ENCODE measurements at regions not wholly inside any gene's neighbourhood (a gene's known extent, or its start where the extent isn't known, plus 50 kb on each side); places are given as distances from the start of the nearest gene placed in this dataset.
"Not testable (repeated sequence)": the region's sequence is repeated elsewhere in the genome, so short reads cannot be mapped to it uniquely, and the experiment has no call there.

DNA sequence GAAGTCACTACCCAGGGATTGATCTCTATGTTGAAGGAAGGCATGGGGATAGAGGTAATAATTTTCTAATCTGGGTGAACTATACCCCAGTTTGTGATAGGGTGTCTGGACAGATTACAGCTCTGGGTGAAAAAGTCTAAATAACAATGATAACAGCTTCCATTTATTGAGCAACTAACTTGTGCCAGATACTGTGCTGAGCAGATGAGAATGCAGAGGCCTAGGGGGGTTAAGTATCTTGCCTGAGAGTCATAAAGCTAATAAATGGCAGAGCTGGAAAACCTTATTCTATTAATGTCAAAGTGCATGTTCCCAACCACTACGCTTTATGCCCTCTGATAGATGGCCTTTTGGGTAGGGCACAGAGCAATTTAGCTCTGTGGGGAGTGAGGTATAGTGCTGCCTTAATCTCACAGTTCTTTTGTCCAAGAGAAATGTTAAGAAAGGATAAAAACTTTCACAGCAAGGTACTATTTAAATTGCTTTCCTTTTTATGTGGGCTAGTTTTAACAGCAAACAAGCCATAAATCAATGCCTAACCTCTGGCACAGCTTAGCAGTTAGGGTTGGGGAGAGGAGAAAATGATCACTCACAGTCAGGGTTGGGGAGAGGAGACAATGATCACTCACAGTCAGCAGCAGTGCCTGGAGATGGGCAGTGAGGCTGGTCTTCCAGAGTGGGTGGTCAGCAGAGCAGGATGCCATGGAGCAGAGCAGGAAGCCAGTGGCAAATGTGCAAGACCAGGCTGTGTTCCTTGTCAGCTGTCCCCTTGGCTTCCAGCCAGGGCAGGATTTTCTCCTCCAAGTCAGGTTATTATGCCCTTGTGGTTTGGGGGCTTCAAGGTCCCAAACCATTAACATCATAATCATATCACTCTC lies 187.0 kb downstream of the CARTPT start:
- peak; percentile 57 for DNase-seq (ENCODE audit: low read depth, low spot score)

DNA sequence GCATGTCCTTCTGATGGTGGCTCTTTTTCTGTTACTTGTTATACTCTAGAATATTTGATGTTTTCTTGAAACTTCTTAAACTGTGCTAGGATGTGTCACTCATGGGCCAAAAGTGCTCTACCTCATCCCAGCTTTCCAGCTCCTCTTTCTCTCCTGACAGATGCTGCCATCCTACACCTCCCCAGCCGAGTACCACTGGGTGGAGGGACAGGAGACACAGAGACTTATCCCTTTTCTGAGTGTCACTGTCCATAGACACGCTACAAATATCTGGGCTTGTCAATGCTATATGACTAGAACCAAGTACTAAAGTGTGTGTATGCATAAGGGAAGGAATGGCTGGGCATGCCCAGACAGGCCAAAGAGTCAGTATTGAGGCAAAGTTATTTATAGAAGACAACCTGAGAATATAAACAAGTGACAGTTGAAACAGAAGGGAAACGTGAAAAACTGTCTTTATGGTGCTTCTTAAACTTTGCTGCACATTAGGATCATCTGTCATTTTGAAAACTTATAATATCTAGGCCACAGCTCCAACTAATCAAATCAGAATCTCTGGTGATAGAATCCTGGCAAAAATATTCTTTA lies 188.0 kb downstream of the CARTPT start:
- DNase-seq (ENCODE audit: low read depth, low spot score), result no peak

DNA sequence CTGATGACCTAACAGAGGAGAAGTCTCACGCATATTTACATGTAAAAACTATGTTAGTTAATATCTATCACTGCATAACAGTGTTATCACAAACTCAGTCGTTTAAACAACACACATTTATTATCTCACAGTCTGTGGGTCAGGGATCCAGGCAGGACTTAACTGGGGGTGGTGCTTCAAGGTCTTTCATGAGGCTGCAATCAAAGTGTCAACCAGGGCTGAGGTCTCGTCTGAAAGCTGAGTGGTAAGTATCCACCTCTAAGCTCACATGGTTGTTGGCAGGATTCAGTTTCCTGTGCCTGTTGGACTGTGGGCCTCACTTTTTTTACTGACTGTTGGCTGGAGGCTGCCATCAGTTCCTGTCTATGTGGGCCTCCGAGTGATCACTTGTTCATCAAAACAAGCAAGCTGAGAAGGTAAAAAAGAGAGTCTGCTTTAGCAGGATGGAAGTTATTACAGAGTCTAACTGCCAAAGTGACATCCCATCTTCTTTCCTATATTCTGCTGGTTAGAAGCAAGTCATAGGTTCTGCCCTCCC lies 188.6 kb downstream of the CARTPT start:
- DNase-seq (ENCODE audit: low read depth, low spot score), result no peak

DNA sequence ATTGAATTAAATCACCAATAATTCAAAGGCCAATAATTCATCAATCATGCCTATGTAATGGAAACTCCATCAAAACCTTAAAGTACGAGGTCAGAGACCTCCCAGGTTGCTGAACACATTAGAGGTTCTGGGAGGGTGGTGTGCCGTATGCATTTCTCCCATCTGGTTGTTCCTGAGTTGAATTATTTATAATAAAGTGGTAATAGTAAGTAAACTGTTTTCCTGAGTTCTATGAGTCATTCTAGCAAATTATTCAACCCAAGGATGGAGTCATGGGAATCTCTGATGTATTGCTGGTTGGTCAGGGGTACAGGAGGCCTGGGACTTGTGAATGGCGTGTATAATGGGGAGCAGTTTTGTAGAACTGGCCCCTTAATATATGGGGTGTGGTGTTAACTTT lies 191.7 kb downstream of the CARTPT start:
- no peak for DNase-seq (ENCODE audit: low read depth, low spot score)

DNA sequence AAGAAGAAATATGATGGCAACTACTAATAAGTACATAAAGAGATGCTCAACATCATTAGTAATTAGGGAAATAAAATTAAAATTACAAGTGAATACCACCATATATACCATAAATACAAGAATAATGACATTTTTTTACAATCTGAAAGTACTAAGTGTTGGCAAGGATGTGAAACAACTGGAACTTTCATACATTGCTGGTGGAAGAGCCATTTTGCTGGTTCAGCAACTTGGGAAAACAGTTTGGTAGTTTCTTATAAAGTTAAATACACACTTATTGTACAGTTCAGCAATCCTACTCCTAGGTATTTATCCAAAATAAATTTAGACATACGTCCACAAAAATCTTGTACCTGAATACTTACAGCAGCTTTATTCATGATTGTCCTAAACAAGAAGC lies 192.9 kb downstream of the CARTPT start:
- DNase-seq (ENCODE audit: low read depth, low spot score), result no peak

DNA sequence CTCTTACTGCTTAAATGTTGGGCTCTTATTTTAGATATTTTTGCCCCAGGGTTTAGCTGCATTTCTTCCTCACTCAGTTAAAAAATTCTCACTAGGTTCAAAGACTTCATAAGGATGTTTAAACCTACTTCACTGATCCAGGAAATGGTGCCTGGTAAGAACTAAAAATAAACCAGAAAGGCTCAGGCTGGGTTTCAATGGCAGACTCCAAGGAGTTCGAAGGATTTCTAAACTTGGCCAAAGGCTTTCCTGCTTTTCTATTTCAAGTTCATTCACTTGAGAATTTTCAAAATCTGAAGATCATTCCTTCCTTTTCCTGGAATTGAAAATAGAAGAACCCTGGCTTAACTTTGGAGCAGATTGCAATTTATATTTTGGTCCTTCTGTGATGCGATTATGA lies 193.0 kb upstream of the MAP1B start:
- no peak for DNase-seq (ENCODE audit: low read depth, low spot score)

DNA sequence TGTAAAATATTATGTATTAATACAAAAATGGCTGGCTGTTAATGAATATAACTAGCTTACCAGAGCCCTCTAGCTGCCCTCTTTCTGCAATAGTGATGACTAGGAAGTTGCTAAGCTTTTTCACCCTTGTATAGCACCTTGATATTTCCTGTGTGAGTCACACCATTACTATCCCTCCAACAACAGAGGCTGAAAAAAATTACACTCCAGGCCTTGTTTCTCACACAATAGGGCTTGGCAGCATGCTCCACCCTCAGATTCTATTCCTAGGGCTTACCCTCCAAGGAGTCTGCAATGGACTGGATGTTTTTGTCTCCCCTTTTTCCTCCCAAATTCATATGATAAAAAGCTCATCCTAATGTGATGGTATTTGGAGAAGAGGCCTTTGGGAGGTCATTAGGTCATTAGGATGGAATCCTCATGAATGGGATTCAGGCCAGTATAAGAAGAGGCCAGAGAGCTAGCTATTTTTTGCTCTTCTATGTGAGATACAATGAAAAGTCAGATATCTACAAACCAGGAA lies 184.6 kb upstream of the MAP1B start:
- DNase-seq (ENCODE audit: low read depth, low spot score), result peak; percentile 41

DNA sequence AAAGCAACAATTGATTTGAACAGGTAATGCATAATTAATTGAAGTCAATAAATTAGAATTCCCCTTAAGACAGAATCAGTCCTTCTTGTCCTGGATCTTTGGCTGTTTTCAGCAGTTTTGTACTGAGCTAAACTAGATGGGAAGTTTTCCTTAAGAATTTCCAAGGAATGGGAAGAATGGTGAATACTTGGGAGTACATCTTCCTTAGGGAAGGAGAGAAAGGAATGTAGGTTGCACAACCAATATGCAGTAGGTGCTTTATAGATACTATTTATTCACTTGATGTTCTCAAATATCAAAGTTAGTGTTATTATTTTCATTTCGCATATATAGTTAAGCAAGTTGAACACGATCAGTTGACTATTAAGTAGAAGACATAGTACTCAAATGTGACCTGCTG lies 183.5 kb upstream of the MAP1B start:
- DNase-seq (ENCODE audit: low read depth, low spot score), result no peak

DNA sequence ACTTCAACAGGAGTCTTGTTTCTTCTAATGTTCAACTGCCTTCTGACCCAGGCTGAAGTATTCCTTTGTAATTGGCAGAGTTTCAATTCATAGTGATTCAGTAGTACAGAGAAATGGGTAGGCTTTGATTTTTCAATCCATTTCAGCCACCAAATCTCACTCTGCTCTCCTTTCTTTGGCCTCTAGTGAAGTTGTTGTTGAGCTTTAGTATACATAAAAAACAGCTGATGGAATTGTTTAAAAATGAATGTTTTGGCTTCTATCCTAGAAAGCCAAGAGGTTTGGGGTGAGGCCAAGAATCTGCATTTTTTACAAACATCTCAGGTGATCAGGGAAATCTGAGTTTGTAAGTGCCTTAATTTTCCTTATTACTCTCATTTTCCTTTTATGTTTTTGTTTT lies 182.9 kb upstream of the MAP1B start:
- DNase-seq (ENCODE audit: low read depth, low spot score), result no peak

DNA sequence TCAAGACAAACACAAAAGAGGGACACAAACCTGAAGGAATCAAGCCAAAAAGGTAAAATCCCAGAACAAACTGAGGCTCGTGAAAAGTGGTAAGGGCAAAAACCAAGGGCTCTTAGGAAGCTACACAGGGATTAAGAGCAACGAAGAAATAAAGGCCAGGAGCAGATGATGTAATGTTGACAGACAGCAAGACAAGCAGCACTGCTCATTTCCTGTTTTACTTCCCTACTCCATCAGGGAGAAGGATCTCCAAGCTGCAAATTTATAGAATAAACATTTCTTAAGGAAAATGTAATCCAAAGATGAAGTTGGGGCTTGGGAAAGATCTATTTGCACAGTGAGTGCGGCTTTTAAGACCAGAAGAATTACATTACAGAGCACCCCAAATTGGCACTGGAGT lies 182.3 kb upstream of the MAP1B start:
- DNase-seq (ENCODE audit: low read depth, low spot score), result no peak

DNA sequence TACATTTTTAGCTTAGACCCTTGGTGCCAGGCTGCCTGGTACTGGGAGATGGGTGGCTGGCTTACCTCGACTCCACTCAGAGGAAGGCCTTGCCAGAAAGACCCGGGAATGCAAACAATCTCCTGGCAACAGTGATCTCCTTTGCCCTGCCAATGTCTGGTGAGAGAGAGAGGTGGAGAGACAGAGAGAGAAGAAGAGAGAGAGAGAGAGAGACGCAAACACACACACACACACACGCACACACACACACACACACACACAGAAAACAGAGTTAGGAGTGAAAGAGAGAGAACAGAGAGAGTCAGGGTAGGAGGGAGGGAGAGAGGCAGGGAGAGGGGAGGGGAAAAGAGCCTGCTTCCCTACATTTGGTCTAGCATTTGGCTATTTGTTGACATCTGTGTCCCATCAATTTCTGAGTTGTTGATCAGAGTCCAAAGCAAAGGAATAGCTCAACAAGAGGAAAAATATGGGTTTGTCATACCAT lies 181.6 kb upstream of the MAP1B start:
- DNase-seq (ENCODE audit: low read depth, low spot score), result no peak

DNA sequence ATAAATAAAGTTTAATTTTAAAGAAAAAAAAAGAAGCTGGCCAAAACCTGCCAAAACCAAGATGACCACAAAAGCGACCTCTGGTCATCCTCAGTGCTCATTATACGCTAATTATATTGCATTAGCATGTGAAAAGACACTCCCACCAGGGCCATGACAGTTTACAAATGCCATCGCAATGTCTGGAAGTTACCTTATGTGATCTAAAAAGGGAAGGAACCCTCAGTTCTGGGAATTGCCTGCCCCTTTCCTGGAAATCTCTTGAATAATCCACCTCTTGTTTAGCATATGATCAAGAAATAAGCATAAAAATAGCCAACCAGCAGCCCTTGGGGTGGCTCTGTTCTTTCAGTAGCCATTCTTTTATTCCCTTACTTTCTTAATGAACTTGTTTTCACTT lies 178.3 kb upstream of the MAP1B start:
- no peak for DNase-seq (ENCODE audit: low read depth, low spot score)

DNA sequence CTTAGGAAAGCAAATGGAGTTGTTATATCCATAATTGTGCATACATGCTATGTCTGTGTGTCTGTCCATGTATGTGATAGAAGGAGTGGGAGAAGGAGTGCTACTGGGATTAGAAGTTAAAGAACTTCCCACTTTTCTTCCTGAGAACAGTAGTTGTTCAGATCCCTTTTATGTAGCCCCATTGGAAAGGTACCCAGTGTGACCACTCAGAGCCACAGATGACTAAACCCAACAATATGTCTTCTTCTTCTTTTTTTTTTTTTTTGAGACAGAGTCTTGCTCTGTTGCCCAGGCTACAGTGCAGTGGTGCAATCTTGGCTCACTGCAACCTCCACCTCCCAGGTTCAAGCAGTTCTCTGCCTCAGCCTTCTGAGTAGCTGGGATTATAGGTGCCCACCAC lies 176.7 kb upstream of the MAP1B start:
- not testable (repeated sequence) for DNase-seq (ENCODE audit: low read depth, low spot score)

DNA sequence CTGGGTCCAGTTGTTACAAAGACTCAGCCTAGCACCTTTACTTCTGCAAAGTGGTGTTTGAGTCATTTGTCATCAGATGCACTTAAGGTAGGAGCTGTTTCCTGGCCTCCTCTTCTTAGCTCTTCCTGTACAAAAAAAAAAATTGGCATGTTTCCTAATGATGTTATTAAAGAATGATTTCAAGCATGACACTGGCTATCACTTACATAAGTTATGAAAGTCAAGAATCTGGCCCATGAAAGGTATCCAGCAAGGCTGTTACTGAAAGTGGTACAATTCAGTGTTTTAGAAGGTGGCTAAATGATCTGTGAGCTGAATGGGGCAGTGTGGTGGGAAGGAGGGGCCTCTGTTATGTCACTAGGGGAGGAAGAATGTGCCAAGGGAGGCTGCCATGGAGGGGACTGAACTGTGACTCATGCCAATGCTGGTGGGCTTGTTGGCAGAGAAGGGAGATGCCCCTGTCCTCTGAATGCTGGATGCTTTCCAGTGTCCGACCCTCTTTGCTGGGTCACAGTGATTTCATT lies 175.1 kb upstream of the MAP1B start:
- no peak for DNase-seq (ENCODE audit: low read depth, low spot score)

DNA sequence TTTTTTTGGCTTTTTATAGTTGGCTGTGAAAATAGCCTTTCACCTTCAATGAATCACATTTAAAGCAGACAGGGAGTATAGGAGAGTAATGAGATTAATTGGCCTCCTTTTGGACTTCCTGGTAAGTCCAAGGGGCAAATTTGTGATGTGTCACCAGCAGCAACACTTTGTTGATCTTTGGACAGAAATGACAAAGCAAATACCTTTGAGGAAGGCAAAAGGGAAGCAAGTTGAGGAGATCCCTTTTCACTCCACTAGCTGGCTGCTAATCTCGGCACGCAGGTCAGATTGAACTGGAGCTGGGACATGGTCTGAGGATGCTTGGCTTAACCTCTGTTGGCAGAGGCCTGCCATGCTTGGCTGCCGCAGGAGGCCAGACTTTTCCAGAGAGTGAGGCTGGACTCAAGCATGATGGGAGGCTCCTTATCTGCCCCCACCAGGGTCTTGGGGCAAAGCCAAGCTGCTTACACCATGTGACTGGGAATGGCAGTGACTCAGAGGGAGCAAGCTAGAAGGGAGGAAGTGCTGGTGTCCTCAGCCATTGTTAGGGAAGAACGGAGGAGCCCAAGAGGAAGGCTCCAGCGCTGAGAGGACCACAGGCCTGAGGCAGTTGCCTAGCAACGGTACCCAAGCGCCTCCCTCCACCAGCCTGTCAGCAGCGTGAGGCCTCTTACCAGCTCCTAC lies 174.5 kb upstream of the MAP1B start:
- DNase-seq (ENCODE audit: low read depth, low spot score), result peak; percentile 68

DNA sequence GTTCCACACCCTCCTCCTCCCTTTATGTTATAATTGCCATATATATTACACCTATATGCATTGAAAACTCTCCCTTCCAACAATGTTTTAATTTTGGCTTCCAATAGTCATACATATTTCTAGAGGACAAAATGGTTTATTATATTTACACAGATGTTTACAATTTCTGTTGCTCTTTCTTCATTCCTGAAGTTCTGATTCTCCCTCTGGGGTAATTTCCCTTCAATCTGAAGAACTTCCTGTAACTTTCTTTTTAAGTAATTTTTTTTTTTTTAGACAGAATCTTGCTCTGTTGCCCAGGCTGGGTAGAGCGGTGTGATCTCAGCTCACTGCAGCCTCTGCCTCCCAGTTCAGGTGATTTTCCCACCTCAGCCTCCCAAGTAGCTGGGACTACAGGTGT lies 173.0 kb upstream of the MAP1B start:
- no peak for DNase-seq (ENCODE audit: low read depth, low spot score)

DNA sequence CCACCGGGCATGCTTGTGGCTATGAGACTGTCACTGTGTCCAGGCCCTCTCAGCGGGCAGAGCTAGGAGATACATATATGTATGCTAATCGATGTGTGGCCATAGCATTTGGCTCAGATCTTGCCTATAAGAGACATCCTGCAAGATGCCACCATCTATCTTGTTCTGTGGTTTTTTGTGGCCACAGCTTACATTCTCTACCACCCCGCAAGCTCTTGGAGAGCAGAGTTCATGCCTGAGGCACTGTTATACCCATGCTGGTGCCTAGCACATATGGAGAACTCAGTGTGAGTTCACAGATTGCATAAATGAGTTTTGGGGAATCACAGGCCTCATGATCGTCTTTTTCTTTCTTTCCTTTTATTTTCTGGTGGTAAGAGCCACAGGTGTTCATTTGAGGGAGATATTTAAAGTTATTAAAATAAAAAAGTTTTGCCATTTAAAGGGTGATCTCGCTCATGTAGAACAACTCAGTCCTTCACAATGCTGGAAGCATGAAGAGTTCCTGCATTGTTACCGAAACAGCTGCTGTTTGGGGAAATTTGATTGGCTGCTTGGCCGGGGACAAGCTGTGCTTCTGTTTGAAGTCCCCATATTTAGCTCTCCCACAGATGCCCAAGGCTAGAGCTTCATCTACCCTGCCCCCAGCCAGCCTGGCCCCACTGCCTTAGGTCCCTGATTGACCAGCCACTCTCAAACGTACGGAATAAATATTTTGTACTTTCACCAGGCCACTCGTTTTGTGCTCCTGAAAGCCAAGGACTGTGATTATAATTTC lies 169.2 kb upstream of the MAP1B start:
- DNase-seq (ENCODE audit: low read depth, low spot score), result peak; percentile 56

DNA sequence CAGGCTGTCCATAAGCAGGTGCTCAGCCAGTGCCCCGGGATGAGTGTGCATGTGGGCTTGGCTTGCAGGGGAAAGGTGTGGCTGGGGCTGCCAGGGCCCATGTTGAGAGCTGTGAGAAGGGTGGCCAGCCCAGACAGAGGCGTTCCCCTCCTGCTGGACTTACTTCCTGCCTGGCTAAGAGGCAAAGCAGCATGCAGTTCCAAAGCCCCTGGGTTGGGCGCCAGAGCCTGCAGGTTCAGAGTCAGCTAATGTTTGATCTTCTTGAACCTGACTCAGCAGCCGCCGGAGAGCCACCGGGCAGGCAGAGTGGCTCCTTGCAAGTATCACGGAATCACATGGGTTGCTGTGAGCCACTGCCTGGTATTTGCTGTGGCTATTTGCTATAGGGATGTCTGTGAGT lies 168.4 kb upstream of the MAP1B start:
- DNase-seq (ENCODE audit: low read depth, low spot score), result peak; percentile 85

DNA sequence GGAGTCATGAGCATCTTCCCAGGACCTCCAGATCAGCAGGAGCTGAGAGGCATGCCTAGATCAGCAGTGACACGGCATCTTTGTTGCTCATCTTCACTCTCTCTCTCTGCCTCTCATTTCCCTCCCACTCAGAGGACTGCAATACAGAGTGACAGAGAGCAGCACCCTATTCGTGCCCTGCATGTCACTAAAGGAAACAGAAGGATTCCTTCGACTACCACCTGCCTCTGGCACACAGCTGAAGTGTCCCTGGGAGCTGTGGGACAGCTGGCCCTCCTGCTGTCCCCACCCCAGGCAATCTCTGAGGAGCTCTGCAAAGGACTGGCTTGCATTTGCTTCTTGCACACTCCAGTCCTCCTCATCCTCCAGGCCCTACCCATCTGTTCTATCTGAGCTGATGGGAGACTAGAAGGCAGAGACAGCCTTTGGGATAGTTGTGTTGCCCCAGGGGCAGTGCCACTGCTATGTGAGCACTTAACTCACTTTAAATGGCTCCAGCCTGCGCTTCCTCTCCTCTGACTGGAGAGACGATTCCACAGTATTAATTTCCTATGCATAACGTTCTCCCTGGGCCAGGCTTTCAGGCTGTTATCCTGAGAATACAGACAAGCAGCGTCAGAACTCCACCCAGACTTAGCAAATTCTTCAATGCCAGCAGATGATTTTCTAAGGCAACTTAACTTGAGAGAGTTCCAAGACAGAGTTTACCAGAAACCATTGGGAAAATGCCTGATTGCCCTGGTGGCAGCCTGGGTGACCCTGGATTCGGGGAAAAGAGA lies 167.6 kb upstream of the MAP1B start:
- peak; percentile 32 for DNase-seq (ENCODE audit: low read depth, low spot score)

DNA sequence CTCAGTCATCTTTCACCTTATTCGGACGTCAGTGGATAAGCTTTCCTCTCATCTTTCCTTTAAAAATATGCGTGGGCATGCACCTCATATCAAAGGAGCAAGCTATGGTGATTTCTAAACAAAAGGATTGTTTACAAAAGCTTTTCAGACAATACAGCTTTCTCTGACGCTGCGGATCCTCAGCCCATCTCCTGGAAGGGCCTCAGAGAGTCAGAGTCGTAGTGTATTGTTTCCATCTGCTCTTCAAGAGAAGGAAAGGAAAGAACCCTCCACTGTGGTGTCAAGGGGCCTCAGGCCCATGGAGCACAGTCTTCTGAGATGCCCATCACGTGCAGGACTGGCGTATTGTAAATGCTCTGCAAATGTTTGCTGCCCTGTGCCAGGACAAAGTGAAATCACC lies 163.4 kb upstream of the MAP1B start:
- DNase-seq (ENCODE audit: low read depth, low spot score), result peak; percentile 36

Measured in ELF-1 (cell line).